ENCODE measurements at regions not wholly inside any gene's neighbourhood (a gene's known extent, or its start where the extent isn't known, plus 50 kb on each side); places are given as distances from the start of the nearest gene placed in this dataset.

GRCh38 chr6:169165561-169166300, 87.9 kb downstream of the THBS2 start:
- no peak for DNase-seq

- DNase-seq, result no peak
Measured at GRCh38 chr6:169164986-169165385, 88.7 kb downstream of the THBS2 start.

- DNase-seq, result no peak
Measured at GRCh38 chr6:169164451-169164850, 89.2 kb downstream of the THBS2 start.

DNA sequence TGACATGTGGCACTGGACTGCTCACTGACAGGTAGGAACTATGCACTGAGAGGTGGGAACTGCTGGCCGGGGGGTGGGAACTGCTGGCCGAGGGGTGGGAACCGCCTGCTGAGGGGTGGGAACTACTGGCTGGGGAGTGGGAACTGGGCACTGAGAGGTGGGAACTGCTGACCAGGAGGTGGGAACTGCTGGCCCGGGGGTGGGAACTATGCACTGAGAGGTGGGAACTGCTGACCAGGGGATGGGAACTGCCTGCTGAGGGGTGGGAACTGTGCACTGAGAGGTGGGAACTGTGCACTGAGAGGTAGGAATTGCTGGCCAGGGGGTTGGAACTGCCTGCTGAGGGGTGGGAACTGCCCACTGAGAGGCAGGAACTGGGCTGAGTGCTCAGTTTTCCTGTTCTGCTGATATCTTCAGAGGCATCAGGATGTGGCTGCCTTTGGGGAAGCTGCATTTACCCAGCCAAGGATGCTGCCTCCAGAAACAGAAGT, 90.2 kb downstream of the THBS2 start:
- no peak for DNase-seq

GRCh38 chr6:169162752-169163407, 90.8 kb downstream of the THBS2 start:
- no peak for DNase-seq

GRCh38 chr6:169162249-169162648, 91.4 kb downstream of the THBS2 start:
- DNase-seq, result no peak

GRCh38 chr6:169161572-169162167, 92.0 kb downstream of the THBS2 start:
- DNase-seq, result no peak

DNA sequence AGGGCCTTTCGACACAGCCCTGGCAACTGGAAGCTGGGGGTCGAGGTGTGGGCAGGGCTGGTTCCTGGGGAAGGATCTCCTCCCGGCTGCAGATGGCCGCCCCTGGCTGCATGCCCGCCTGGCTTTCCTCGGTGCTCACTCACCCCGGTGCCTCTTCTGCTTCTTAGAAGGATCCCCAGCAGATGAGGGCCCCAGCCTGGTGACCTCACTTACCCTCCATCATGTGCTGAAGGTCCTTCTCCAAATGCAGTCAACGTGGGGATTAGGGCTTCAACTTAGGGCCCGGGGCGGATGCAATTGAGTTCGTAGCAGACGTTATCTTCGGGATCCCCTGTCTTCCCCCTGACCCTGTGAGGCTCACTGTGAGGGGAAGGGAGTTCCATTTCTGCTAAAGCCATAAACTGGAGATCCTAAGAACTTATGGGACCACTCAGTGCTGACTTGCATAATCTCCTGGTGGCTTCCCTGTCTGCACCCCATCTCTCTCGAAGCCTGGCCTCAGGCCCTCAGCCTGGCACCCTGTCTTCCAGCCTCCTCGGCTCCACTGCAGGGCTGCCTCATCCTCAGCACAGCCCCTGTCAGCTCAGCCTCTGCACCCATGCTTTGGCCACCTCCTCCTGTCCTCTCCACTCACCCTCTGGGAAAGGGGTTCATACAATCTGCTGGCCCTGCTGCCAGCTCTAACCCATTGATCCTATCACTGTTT, 92.6 kb downstream of the THBS2 start:
- no peak for DNase-seq

- no peak for DNase-seq
Measured at GRCh38 chr6:169160091-169160854, 93.4 kb downstream of the THBS2 start.

GRCh38 chr6:169159331-169159730, 94.3 kb downstream of the THBS2 start:
- DNase-seq, result no peak

DNA sequence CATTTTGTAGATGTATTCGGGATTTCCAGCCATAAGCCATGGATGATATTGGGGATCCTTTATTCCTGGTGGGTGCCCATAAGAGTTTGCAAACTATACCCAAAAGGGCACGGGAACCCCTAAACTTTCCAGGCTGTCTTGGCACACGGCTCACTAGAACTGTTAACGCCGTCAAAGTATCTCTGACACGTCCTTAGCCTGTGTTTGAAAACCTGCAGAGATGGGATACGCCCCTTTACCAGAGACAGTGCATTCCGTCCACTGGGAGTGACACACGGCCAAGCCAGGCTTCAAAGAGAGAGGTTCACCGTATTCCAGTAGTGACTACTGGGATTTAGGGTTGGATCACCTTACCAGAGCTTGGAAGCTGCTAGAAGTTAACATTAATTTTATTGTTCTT, 95.0 kb downstream of the THBS2 start:
- no peak for DNase-seq

- DNase-seq, result no peak
Measured at GRCh38 chr6:169158174-169158573, 95.5 kb downstream of the THBS2 start.

GRCh38 chr6:169157197-169158148, 96.2 kb downstream of the THBS2 start:
- no peak for DNase-seq

- no peak for DNase-seq
Measured at GRCh38 chr6:169156793-169157147, 96.9 kb downstream of the THBS2 start.

- no peak for DNase-seq
Measured at GRCh38 chr6:169156108-169156792, 97.4 kb downstream of the THBS2 start.

- no peak for DNase-seq
Measured at GRCh38 chr6:169155481-169155880, 98.2 kb downstream of the THBS2 start.

GRCh38 chr6:169153401-169153800, 100.2 kb downstream of the THBS2 start:
- DNase-seq, result no peak

GRCh38 chr6:169146521-169146920, 107.1 kb downstream of the THBS2 start:
- DNase-seq, result no peak

DNA sequence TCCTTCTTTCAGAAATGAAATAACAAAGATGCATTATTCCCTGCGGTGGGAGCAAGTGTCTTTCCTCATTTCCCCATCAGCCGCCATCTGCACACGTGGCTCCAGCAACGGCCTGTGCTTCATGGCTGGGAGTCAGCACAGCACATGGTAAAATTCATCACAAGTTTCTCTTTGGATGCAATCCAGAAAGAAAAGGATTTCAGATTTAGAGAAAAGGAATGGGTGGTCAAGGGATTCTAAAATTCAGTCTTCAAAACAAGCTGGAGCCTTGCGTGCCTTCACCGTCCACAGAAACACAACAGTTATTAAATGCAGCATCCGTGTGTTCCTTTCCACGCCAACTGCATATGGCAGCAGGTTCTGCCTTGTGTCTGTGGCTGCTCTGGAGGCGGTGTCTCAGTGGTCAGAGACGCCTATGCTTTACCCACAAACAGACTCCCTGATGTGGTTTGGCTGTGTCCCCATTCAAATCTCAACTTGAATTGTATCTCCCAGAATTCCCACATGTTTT, 107.6 kb downstream of the THBS2 start:
- no peak for DNase-seq

GRCh38 chr6:169145496-169145895, 108.2 kb downstream of the THBS2 start:
- no peak for DNase-seq

DNA sequence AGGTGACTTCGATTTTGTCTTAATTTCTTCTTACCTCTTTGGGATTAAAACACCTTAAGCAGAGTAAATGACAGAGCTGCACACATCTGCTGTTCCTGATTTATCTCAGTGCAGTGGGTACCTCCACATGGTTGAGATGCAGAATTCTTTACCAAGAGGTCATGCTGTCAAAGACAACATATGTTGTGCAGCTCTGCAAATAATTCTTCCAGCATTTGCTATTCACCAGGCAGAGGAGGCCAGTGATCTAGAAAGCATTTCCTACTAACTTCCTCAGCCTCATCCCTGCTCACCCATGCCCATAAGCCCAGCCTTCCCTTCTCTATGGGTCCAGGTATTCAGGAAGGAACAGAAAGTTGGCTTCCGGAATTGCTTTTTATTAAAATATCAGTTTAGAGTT, 109.3 kb downstream of the THBS2 start:
- DNase-seq, result no peak
